ENCODE measurements at regions not wholly inside any gene's neighbourhood (a gene's known extent, or its start where the extent isn't known, plus 50 kb on each side); places are given as distances from the start of the nearest gene placed in this dataset.

DNA sequence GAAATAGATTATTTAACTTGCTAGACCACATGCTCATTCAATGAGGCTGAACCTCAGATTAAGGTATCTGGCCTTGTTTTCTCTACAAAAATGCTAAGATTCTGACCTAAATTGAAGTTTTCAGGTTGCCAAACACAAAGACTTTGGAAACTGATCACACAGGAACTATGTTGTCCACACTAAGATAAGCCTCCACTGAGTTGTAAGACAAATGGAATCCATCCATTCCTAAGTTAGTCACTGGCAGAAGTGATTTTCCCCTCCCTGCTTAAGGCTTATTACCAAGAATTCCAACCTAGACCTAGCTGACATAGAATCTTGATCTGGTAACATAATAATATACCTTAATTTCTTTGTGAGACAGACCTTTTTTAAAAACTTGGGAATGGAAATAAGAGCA, 608.1 kb downstream of the TENT5A start:
- H3K4me2 ChIP-seq (ENCODE audit: low read length) = no peak overlapping the region
- H3K36me3 ChIP-seq (ENCODE audit: control insufficient read depth, low read length) = no peaks in the 10 kb centered on the region
- H3K79me2 ChIP-seq (ENCODE audit: control insufficient read depth, low read length) = no peaks in the 10 kb centered on the region
- TF ChIP-seq EZH2phosphoT487 (IDR thresholded peaks at IDR 0.05; ENCODE audit: borderline replicate concordance, low read length) = no peak
- TF ChIP-seq, protein P1, sequence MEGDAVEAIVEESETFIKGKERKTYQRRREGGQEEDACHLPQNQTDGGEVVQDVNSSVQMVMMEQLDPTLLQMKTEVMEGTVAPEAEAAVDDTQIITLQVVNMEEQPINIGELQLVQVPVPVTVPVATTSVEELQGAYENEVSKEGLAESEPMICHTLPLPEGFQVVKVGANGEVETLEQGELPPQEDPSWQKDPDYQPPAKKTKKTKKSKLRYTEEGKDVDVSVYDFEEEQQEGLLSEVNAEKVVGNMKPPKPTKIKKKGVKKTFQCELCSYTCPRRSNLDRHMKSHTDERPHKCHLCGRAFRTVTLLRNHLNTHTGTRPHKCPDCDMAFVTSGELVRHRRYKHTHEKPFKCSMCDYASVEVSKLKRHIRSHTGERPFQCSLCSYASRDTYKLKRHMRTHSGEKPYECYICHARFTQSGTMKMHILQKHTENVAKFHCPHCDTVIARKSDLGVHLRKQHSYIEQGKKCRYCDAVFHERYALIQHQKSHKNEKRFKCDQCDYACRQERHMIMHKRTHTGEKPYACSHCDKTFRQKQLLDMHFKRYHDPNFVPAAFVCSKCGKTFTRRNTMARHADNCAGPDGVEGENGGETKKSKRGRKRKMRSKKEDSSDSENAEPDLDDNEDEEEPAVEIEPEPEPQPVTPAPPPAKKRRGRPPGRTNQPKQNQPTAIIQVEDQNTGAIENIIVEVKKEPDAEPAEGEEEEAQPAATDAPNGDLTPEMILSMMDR (IDR thresholded peaks at IDR 0.05; ENCODE audit: low read depth, low read length, poor library complexity, severe bottlenecking) = no peak
- no peaks in the 10 kb centered on the region; the same call in 1 of the 2 replicates for H3K9me3 ChIP-seq (ENCODE audit: control insufficient read depth, insufficient read depth, low read length)
- no peaks in the 10 kb centered on the region for H3K4me1 ChIP-seq (ENCODE audit: control insufficient read depth, low read length)
- H3K27me3 ChIP-seq (ENCODE audit: control insufficient read depth, low read length) = no peaks in the 10 kb centered on the region
- no peaks in the 10 kb centered on the region for H3K9me2 ChIP-seq (replicated peaks; ENCODE audit: control insufficient read depth, low read length)
- H3K27ac ChIP-seq (ENCODE audit: low read depth, low read length) = no peak overlapping the region
- no peaks in the 10 kb centered on the region for H3F3A ChIP-seq (ENCODE audit: control insufficient read depth, insufficient read depth)
- no peak overlapping the region for H3K4me3 ChIP-seq (ENCODE audit: low read length)
- no peaks in the 10 kb centered on the region for H4K20me1 ChIP-seq (ENCODE audit: control insufficient read depth, insufficient read depth, low read depth, low read length)

DNA sequence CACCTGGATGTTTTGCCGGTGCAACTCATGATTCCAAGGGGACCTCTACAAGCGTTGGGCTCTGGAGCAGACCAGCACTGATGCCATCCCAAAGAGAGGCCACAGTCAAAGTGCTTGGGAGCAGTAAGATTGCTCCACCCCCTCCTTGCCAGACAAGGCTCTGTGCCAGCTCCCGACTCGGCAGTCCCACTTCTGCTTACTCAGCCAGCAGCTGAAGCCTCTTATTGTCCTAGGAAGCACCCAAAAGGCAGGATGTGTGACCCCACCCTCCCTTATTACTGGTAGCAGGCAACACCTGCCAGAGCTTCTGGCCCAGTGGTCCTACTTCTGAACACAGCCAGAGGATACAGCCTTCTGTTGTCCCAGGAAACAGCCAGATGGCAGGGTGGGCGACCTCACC, 614.2 kb downstream of the TENT5A start:
- Histone ChIP-seq H4K20me1 (ENCODE audit: control insufficient read depth, insufficient read depth, low read depth, low read length) (no peaks in the 10 kb centered on the region), H3K4me1 (ENCODE audit: control insufficient read depth, low read length) (no peaks in the 10 kb centered on the region)

DNA sequence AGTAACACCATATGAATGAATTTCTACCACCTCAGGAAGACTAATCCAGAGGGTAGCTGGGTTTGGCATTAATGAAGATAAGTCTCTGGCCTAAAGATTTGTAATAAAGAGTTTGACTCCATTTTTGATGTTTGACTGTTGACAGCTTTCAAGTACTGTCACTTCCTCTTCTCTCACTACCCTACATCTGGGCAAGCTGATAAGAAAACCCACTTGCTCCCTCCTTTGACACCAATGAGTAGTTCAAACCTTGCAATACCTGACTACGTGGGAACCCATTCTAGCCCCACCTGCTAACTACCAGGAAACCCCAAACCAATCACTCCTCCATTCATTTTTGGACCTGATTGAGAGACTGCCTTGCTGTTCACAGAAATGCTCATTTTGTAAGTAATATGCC, 621.5 kb downstream of the TENT5A start:
- Histone ChIP-seq H3K79me2 (ENCODE audit: control insufficient read depth, low read length) (no peaks in the 10 kb centered on the region), H3K27ac (ENCODE audit: low read depth, low read length) (no peak overlapping the region), H3K4me2 (ENCODE audit: low read length) (no peak overlapping the region), H3K27me3 (ENCODE audit: control insufficient read depth, low read length) (no peaks in the 10 kb centered on the region), H4K20me1 (ENCODE audit: control insufficient read depth, insufficient read depth, low read depth, low read length) (no peaks in the 10 kb centered on the region), H3K9me3 (ENCODE audit: control insufficient read depth, insufficient read depth, low read length) (no peaks in the 10 kb centered on the region), H3F3A (ENCODE audit: control insufficient read depth, insufficient read depth) (no peaks in the 10 kb centered on the region), H3K9me2 (replicated peaks; ENCODE audit: control insufficient read depth, low read length) (no peaks in the 10 kb centered on the region), H3K4me3 (ENCODE audit: low read length) (no peak overlapping the region), H3K4me1 (ENCODE audit: control insufficient read depth, low read length) (no peaks in the 10 kb centered on the region), H3K36me3 (ENCODE audit: control insufficient read depth, low read length) (no peaks in the 10 kb centered on the region)
- TF ChIP-seq, protein P1 (IDR thresholded peaks at IDR 0.05; ENCODE audit: low read depth, low read length, poor library complexity, severe bottlenecking) = no peak
- TF ChIP-seq EZH2phosphoT487 (IDR thresholded peaks at IDR 0.05; ENCODE audit: borderline replicate concordance, low read length) = no peak

More for the DNA sequence above, 614.2 kb downstream of the TENT5A start:
- Histone ChIP-seq H3K27me3 (ENCODE audit: control insufficient read depth, low read length) (no peaks in the 10 kb centered on the region), H3F3A (ENCODE audit: control insufficient read depth, insufficient read depth) (no peaks in the 10 kb centered on the region), H3K79me2 (ENCODE audit: control insufficient read depth, low read length) (no peaks in the 10 kb centered on the region), H3K27ac (ENCODE audit: low read depth, low read length) (no peak overlapping the region), H3K9me3 (ENCODE audit: control insufficient read depth, insufficient read depth, low read length) (no peaks in the 10 kb centered on the region), H3K4me3 (ENCODE audit: low read length) (no peak overlapping the region), H3K4me2 (ENCODE audit: low read length) (no peak overlapping the region), H3K36me3 (ENCODE audit: control insufficient read depth, low read length) (no peaks in the 10 kb centered on the region), H3K9me2 (replicated peaks; ENCODE audit: control insufficient read depth, low read length) (no peaks in the 10 kb centered on the region)
- TF ChIP-seq, protein P1 (IDR thresholded peaks at IDR 0.05; ENCODE audit: low read depth, low read length, poor library complexity, severe bottlenecking) = no peak
- TF ChIP-seq EZH2phosphoT487 (IDR thresholded peaks at IDR 0.05; ENCODE audit: borderline replicate concordance, low read length) = no peak

DNA sequence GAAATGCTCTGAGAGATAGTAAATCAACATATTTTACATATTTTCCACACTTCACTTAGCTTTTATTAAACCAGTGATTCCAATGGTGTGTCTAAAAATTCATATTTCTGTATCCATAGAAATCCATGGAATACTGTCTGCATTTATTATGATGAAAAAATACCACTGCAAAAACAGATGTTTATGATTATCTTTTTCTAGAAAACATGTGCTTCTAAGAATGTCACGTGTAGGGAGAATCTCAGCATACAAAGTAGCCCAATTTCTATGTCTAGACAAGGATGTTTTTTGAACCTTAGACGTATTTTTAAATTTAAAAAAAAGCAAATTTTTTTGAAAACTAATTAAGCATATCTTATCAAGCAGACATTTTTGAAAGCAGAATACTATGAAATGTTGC, 622.4 kb downstream of the TENT5A start:
- Histone ChIP-seq H3K27ac (ENCODE audit: low read depth, low read length) (no peak overlapping the region), H3K36me3 (ENCODE audit: control insufficient read depth, low read length) (no peaks in the 10 kb centered on the region), H3K27me3 (ENCODE audit: control insufficient read depth, low read length) (no peaks in the 10 kb centered on the region), H4K20me1 (ENCODE audit: control insufficient read depth, insufficient read depth, low read depth, low read length) (no peaks in the 10 kb centered on the region), H3K4me2 (ENCODE audit: low read length) (no peak overlapping the region), H3F3A (ENCODE audit: control insufficient read depth, insufficient read depth) (no peaks in the 10 kb centered on the region), H3K79me2 (ENCODE audit: control insufficient read depth, low read length) (no peaks in the 10 kb centered on the region), H3K4me1 (ENCODE audit: control insufficient read depth, low read length) (no peaks in the 10 kb centered on the region), H3K9me2 (replicated peaks; ENCODE audit: control insufficient read depth, low read length) (no peaks in the 10 kb centered on the region), H3K9me3 (ENCODE audit: control insufficient read depth, insufficient read depth, low read length) (no peaks in the 10 kb centered on the region), H3K4me3 (ENCODE audit: low read length) (no peak overlapping the region)
- TF ChIP-seq, protein P1 (IDR thresholded peaks at IDR 0.05; ENCODE audit: low read depth, low read length, poor library complexity, severe bottlenecking) = no peak
- TF ChIP-seq EZH2phosphoT487 (IDR thresholded peaks at IDR 0.05; ENCODE audit: borderline replicate concordance, low read length) = no peak

Measured in DOHH2 (cell line).